Liver (tissue), 3 donors: ENCODE measurements at regions not wholly inside any gene's neighbourhood (a gene's known extent, or its start where the extent isn't known, plus 50 kb on each side); places are given as distances from the start of the nearest gene placed in this dataset.

ENCODE experiments used
- GABPA ChIP-seq, 2 donors: IDR thresholded peaks in 1 of 2; conservative IDR thresholded peaks in 1 of 2; 2 replicates each; pipeline ENCODE4 v1.6.1; 2016; ENCODE audit warnings: antibody characterized with exemption in 2 of 2, mild to moderate bottlenecking in 1 of 2, moderate library complexity in 1 of 2
- HNF4G ChIP-seq: IDR thresholded peaks from 2 replicates; pipeline ENCODE4 v1.6.1; 2016; ENCODE audit warnings: antibody characterized with exemption
- NR2F2 ChIP-seq: IDR thresholded peaks from 2 replicates; pipeline ENCODE4 v1.6.1; 2016; ENCODE audit warnings: antibody characterized with exemption
- RAD21 ChIP-seq, 2 donors: IDR thresholded peaks; 2 replicates each; pipeline ENCODE4 v1.6.1; 2016; ENCODE audit warnings: antibody characterized with exemption in 2 of 2, mild to moderate bottlenecking in 2 of 2
- RXRA ChIP-seq, 2 donors: IDR thresholded peaks; 2 replicates each; pipeline ENCODE4 v1.6.1; 2017 to 2018; ENCODE audit warnings: antibody characterized with exemption in 2 of 2, mild to moderate bottlenecking in 1 of 2
- SP1 ChIP-seq: IDR thresholded peaks from 2 replicates; pipeline ENCODE4 v1.6.1; 2018; ENCODE audit warnings: antibody characterized with exemption, mild to moderate bottlenecking
- TAF1 ChIP-seq: conservative IDR thresholded peaks from 2 replicates; pipeline ENCODE4 v1.6.1; 2016; ENCODE audit warnings: antibody characterized with exemption, mild to moderate bottlenecking
- YY1 ChIP-seq: IDR thresholded peaks from 2 replicates; pipeline ENCODE4 v1.6.1; 2016; ENCODE audit warnings: antibody characterized with exemption, mild to moderate bottlenecking
- TF ChIP-seq, protein P1 (sequence below): fragments of 150-350 bp; IDR thresholded peaks from 2 replicates; pipeline ENCODE4 v1.5.1; 2017; ENCODE audit warnings: improper control_type of control experiment, low read depth, low read length; ENCODE audit not compliant: missing input control
- TF ChIP-seq, protein P2 (sequence below): IDR thresholded peaks from 2 replicates; pipeline ENCODE4 v1.6.1; 2016; ENCODE audit warnings: antibody characterized with exemption
- TF ChIP-seq, protein P3 (sequence below): IDR thresholded peaks from 2 replicates; pipeline ENCODE4 v1.6.1; 2016; ENCODE audit warnings: antibody characterized with exemption
- donor health status: healthy.
- donor health status: healthy.

DNA sequence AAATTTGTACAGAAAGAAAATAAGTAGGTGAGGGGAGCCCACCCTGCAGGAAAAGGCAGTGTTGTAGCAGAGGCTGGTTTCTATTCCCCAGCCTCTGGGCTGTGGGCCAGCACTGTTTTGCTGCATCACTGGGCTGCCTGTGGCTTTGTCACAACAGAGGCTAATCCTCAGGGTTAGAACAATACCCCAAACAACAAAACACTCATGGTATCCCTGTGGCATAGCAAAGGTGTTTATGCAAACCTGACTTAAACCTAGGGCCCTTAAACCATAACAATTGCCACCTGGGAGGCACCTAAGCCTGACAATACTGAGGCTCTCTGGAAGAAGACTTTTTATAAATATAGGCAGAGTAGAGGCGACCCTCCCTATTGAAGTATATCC lies 314.7 kb downstream of the OLFM4 start:
- TF ChIP-seq SP1 (no peak), GABPA (IDR thresholded peaks at IDR 0.05 in 1 of 2, conservative IDR thresholded peaks at IDR 0.05 in 1 of 2) (no peak), YY1 (no peak), RXRA (IDR thresholded peaks at IDR 0.05) (no peak), RAD21 (IDR thresholded peaks at IDR 0.05) (no peak), HNF4G (no peak), TAF1 (no peak), NR2F2 (no peak)
- TF ChIP-seq, protein P1, sequence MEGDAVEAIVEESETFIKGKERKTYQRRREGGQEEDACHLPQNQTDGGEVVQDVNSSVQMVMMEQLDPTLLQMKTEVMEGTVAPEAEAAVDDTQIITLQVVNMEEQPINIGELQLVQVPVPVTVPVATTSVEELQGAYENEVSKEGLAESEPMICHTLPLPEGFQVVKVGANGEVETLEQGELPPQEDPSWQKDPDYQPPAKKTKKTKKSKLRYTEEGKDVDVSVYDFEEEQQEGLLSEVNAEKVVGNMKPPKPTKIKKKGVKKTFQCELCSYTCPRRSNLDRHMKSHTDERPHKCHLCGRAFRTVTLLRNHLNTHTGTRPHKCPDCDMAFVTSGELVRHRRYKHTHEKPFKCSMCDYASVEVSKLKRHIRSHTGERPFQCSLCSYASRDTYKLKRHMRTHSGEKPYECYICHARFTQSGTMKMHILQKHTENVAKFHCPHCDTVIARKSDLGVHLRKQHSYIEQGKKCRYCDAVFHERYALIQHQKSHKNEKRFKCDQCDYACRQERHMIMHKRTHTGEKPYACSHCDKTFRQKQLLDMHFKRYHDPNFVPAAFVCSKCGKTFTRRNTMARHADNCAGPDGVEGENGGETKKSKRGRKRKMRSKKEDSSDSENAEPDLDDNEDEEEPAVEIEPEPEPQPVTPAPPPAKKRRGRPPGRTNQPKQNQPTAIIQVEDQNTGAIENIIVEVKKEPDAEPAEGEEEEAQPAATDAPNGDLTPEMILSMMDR = no peak
- TF ChIP-seq, protein P2, sequence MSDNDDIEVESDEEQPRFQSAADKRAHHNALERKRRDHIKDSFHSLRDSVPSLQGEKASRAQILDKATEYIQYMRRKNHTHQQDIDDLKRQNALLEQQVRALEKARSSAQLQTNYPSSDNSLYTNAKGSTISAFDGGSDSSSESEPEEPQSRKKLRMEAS = no peak
- TF ChIP-seq, protein P3, sequence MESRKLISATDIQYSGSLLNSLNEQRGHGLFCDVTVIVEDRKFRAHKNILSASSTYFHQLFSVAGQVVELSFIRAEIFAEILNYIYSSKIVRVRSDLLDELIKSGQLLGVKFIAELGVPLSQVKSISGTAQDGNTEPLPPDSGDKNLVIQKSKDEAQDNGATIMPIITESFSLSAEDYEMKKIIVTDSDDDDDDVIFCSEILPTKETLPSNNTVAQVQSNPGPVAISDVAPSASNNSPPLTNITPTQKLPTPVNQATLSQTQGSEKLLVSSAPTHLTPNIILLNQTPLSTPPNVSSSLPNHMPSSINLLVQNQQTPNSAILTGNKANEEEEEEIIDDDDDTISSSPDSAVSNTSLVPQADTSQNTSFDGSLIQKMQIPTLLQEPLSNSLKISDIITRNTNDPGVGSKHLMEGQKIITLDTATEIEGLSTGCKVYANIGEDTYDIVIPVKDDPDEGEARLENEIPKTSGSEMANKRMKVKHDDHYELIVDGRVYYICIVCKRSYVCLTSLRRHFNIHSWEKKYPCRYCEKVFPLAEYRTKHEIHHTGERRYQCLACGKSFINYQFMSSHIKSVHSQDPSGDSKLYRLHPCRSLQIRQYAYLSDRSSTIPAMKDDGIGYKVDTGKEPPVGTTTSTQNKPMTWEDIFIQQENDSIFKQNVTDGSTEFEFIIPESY = no peak
